Stimulated activated CD8-positive, alpha-beta memory T cell treated with anti-CD3 and anti-CD28 coated beads, Interleukin-15, amount 100 ng/mL, for 4 hours (primary cell): ENCODE measurements at regions not wholly inside any gene's neighbourhood (a gene's known extent, or its start where the extent isn't known, plus 50 kb on each side); places are given as distances from the start of the nearest gene placed in this dataset.
"Not testable (repeated sequence)": the region's sequence is repeated elsewhere in the genome, so short reads cannot be mapped to it uniquely, and the experiment has no call there.

Experiments used
- DNase-seq, 2 donors: peaks; one replicate each; pipeline ENCODE4 v3.0.0-alpha.2; 2020; ENCODE audit warnings: low read depth in 2 of 2

GRCh38 chr5:50588471-50588870 lies 78.0 kb upstream of the PARP8 start:
- not testable (repeated sequence) for DNase-seq

GRCh38 chr5:50590444-50591189 lies 75.8 kb upstream of the PARP8 start:
- DNase-seq = not testable (repeated sequence)

- not testable (repeated sequence) for DNase-seq
Measured at GRCh38 chr5:50591338-50591737, 75.1 kb upstream of the PARP8 start.

- peak; percentile 3 to 6 for DNase-seq
Measured at GRCh38 chr5:50593681-50594080, 72.8 kb upstream of the PARP8 start.

GRCh38 chr5:50595199-50595598 lies 71.2 kb upstream of the PARP8 start:
- no peak for DNase-seq

GRCh38 chr5:50601576-50601975 lies 64.9 kb upstream of the PARP8 start:
- DNase-seq = not testable (repeated sequence)

- no peak for DNase-seq
Measured at GRCh38 chr5:50606179-50606578, 60.3 kb upstream of the PARP8 start.

- DNase-seq = not testable (repeated sequence)
Measured at GRCh38 chr5:50607456-50607855, 59.0 kb upstream of the PARP8 start.

- DNase-seq = not testable (repeated sequence)
Measured at GRCh38 chr5:50607953-50608705, 58.3 kb upstream of the PARP8 start.

- DNase-seq = not testable (repeated sequence)
Measured at GRCh38 chr5:50613057-50613456, 53.4 kb upstream of the PARP8 start.
